HG02763 (cell line): ENCODE measurements at regions not wholly inside any gene's neighbourhood (a gene's known extent, or its start where the extent isn't known, plus 50 kb on each side); places are given as distances from the start of the nearest gene placed in this dataset.
"Not testable (repeated sequence)": the region's sequence is repeated elsewhere in the genome, so short reads cannot be mapped to it uniquely, and the experiment has no call there.

Experiments used
- ATAC-seq: cut with Tn5 transposase; IDR thresholded peaks from one replicate; pipeline ENCODE4 v1.9.1; 2021; ENCODE audit warnings: mild to moderate bottlenecking, moderate library complexity; ENCODE audit not compliant: unreplicated experiment

- no peak for ATAC-seq
Measured at GRCh38 chr10:123309731-123310130, 155.5 kb downstream of the BUB3 start.

- no peak for ATAC-seq
Measured at GRCh38 chr10:123316776-123317175, 162.6 kb downstream of the BUB3 start.

GRCh38 chr10:123318516-123318915 is 164.3 kb downstream of the BUB3 start:
- no peak for ATAC-seq

DNA sequence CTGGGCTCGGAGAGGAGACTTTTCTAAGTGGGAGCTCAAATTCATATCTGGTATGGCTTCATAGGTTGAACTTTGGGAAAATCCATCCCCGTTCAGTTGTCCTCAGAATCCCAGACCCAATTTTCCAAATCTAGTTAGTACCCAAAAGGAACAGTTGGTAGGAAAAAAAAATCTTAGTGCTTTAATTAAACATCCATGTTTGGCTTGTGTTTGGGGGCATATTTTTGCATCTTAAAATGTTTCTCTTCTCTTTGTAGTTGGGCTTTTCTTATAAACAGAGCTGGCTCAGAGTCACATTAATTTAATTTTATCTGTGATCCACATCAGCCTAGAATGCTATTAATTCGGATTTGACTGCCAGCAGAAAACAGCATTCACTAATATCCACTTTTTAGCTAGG is 165.9 kb downstream of the BUB3 start:
- no peak for ATAC-seq

DNA sequence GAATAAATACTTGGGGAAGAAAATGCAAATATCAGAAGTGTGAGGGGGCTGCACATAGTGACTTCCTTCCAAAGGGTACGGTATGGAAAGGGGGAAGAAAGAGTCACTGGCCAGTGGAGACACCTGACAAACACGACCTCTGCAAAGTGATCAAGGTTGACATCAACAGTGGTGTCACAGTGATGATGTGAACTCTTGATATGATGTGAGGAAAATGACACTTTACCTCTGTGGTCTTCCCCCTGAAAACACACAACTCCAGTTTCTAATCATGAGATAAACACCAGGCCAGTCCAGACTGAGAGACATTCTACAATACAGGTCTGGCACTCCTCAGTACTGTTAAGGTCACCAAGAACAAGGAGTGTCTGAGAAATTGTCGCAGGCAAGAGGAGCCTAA is 169.7 kb downstream of the BUB3 start:
- ATAC-seq: no peak

DNA sequence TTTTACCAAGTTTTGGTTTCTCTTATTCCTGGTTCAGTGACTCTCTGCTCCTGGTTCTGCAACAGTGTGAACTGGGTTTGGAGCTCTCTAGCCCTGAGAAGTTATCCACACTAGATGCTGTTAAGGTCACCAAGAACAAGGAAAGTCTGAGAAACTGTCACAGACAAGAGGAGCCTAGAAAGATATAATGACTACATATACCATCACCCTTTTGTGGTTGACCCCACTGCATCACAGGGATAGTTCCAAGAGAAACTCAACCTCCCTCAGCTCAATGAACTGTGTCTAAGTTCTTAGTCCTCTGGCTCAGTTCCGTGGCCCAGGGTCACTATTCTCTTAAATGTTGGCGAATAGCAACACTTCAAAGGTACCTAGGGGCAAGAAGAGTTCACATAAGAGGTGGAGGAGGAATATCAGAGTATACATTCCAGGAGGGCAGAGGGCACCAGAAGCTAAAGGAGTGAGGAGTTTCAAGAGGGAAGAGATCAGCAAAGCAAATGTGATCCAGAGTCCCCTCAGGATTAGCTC is 171.5 kb downstream of the BUB3 start:
- ATAC-seq: no peak

DNA sequence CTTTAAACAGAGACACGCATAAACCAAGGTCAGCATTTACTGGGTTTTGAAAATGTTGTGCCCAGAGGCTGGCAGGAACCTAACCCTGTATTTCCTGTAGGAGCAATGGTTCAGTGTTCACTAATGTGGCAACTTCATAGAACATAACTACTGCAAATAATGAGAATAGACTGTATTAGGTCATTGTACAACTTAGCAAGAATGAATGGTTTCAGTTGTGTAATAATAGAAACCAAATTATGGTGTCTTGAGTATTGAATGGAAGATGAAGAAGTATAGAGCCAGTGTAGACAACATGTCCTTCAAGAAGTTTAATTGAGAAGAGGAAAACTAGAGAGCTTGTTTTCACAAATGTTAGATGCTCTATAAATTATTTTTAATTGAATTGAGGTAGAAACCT is 172.5 kb downstream of the BUB3 start:
- no peak for ATAC-seq

DNA sequence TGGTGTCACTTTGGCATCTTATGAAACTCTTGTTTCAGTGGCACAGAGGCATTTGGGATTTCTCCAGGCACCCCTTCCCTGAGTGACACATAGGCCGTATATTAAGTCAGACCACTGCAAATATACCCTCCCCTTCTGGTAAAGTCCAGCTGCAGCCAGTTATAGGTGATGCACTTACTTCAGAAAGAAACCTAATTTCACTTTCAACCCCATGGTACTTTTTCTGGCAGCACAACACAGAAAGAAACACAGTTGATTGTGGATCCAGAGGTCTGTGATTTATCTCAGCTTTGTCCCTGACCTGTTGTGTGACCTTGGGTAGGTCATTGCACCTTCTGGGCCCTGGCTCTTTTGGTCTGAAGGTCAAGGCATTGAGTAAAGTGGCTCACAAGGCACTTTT is 173.2 kb downstream of the BUB3 start:
- ATAC-seq: peak; percentile 63

DNA sequence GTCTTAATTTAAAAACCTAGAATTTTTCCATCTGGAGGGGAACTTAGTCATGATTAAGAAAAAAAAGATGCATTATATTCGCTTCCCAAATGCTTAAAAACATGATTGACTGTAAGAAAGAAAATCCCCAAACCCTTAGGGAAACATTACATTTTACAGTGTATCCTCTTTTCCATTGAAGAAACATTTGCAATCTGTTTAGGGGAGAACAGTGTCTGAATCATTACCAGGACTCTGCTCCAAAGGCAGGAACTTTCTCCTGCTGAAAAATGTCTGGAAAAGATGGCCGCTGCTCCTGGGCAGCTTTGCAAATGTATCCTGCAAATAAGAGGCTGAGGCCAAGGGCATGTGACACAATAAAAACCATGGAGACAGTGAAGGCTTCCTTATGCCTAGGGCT is 173.7 kb downstream of the BUB3 start:
- no peak for ATAC-seq

DNA sequence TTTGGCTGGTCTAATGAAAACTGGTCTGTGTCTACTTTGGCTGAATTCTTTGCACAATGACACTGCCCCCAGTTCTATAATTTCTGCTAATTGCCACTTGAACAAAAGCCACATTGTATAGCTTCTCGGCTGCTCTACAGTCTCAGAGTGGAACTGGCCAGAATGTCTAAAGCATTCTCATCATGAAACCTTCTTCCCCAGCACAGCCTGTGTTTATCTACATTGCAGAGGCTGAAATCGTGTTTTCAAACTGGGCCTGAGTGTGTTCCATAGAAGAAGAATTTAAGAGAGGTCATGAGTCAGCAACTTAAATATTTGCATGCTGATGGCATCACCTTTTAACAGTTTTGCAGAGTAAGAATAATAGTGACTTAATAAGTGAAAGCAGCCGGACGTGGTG is 177.2 kb downstream of the BUB3 start:
- ATAC-seq: no peak

DNA sequence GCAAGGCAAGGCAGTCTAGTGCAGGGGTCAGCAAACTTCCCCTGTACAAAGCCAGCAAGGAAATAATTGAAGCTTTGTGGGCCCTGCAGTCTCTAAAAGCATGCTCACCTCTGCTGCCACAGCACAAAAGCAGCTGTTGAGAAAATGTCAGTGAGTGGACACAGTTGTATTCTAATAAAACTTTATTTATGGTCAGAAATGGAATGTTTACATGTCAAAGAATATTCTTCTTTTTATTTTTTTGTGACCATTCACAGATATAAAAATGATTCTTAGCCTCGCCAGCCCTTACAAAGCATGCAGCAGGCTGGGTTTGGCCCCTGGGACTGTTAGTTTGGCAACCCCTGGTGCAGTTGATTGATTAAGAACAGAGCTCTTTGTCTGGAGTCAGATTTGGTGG is 192.4 kb downstream of the BUB3 start:
- ATAC-seq: no peak

- ATAC-seq: no peak
Measured at GRCh38 chr10:123348691-123349572, 194.7 kb downstream of the BUB3 start.

DNA sequence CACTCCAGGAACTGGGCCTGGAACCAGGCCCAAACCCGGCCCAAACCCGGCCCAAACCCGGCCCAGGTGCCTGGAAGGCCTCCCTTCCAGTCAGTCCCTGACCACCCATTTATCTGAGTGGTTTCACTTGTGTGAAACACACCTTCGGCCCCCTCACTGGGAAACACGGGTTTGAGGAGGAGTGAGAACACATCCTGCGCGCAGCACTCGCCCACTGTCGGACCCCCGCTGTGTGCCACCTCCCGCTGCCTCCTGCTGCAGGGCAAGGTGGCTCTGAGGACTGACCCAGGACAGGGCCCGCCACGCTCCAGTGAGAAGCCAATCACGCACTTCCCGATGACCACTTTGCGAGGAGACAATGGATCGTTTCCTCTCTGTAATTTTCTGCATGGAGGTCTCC is 197.5 kb downstream of the BUB3 start:
- ATAC-seq: no peak

- ATAC-seq: no peak
Measured at GRCh38 chr10:123354521-123354920, 200.3 kb downstream of the BUB3 start.

- no peak for ATAC-seq
Measured at GRCh38 chr10:123355748-123356481, 201.7 kb downstream of the BUB3 start.

DNA sequence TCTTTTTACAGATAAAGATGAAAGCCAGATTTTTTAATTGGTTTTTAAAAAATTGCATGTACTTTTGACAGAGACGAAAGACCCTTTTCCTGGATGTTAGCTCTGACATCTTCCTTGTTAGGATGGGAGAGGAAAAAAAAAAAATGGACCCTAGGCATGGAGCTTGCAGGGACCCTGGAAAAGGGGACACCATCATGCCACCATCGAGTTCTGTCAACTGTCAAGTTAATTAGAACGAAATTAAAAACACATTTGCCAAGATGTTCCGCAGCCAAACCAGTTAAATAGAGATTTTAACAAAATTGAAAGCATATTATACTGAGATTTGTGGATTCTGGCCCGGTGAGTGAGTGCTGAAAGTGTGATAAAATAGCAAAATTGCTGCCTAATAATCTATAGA is 202.6 kb downstream of the BUB3 start:
- no peak for ATAC-seq

DNA sequence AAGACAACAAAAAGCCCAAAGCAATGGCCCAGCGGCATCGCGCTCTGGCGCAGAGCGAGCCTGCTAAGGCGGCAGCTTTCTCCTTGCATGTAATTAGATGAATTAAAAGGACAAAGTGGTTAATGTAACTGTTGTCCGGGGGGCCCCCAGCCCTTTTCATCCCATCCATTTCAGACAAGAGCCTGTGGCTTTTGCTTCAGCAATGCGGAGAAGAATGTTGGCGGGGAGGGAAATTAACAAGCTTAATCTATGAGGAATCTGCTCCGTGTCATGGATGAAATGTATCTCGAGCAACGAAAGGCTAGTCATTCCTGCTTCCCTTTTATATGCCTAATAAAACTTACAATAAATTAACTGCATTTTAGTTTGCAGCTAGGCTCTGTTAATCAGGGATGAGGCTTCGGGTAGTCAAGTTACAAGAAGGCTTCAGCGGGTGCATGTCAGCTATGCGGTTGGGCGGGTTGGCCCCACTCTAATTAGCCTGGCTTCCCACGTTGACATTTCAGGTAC is 203.3 kb downstream of the BUB3 start:
- no peak for ATAC-seq

- no peak for ATAC-seq
Measured at GRCh38 chr10:123359539-123359938, 205.3 kb downstream of the BUB3 start.

DNA sequence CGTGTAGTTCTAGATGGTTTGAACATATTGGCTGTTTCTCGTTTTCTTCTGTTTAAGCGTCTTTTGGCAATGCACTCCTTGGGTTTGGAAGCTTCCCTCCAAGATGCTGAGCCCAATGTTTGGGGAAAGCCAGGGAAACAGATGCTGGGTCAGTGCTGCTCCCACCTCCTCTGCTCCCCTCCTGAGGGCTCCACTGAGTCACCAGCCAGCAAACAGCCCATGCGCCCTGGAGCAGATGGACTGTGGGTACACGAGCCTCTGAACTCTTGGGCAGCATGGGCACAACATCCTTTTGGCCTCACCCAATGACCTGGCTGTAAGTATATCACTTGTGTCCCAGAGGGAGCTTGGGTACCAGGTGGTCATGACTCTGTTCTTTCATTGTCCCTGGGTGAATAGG is 207.6 kb downstream of the BUB3 start:
- no peak for ATAC-seq

- no peak for ATAC-seq
Measured at GRCh38 chr10:123367195-123367594, 213.0 kb downstream of the BUB3 start.

GRCh38 chr10:123371626-123372025 is 217.4 kb downstream of the BUB3 start:
- ATAC-seq: not testable (repeated sequence)

GRCh38 chr10:123373591-123373990 is 219.4 kb downstream of the BUB3 start:
- ATAC-seq: no peak
